AG04449 (cell line): ENCODE measurements at regions not wholly inside any gene's neighbourhood (a gene's known extent, or its start where the extent isn't known, plus 50 kb on each side); places are given as distances from the start of the nearest gene placed in this dataset.

ENCODE experiments used
- CTCF ChIA-PET: fragments of 350-600 bp; formaldehyde crosslinking; extraction: SDS; loops from one replicate; lab custom pipeline; 2021; ENCODE audit warnings: antibody characterized with exemption; lab: Yijun Ruan, JAX
- POLR2A ChIA-PET: fragments of 400-600, 350-600 bp; formaldehyde crosslinking; extraction: SDS; loops from one replicate; lab custom pipeline; 2020; ENCODE audit warnings: antibody characterized with exemption, inconsistent platforms; lab: Yijun Ruan, JAX
- DNase-seq: peaks from one replicate; pipeline ENCODE4 v3.0.0-alpha.2; 2010; ENCODE audit warnings: low read depth, low spot score
- H3K4me3 ChIP-seq: 2 replicates; pipeline ENCODE4 v1.5.1; 2011; ENCODE audit warnings: low read depth, mild to moderate bottlenecking, control low read depth, low read length
- CTCF ChIP-seq: IDR thresholded peaks from one replicate; pipeline ENCODE4 v1.5.1; 2011; ENCODE audit warnings: mild to moderate bottlenecking, moderate library complexity, low read length, control low read depth, inconsistent platforms; ENCODE audit not compliant: insufficient read depth; ENCODE audit errors: missing control alignments

- no peak for DNase-seq
- POLR2A ChIA-PET: no interaction called here
- no peak for TF ChIP-seq CTCF
- H3K4me3 ChIP-seq: no peak overlapping the region
- CTCF ChIA-PET: no interaction called here
These were observed 57.5 kb upstream of the SP4 start for GRCh38 chr7:21370283-21370982.

- DNase-seq: no peak
- TF ChIP-seq CTCF: no peak
- no peak overlapping the region for H3K4me3 ChIP-seq
- CTCF ChIA-PET: no interaction called here
- POLR2A ChIA-PET: no interaction called here
These were observed 56.5 kb upstream of the SP4 start for GRCh38 chr7:21371360-21371759.

- ChIA-PET POLR2A (no interaction called here), CTCF (no interaction called here)
- no peak overlapping the region for H3K4me3 ChIP-seq
These were observed 54.9 kb upstream of the SP4 start for GRCh38 chr7:21373031-21373430.

GRCh38 chr7:21374134-21374533, 53.7 kb upstream of the SP4 start:
- TF ChIP-seq CTCF: no peak
- no peak overlapping the region for H3K4me3 ChIP-seq
- no peak for DNase-seq
- POLR2A ChIA-PET: no interaction called here
- CTCF ChIA-PET: no interaction called here

More at GRCh38 chr7:21373031-21373430, 54.9 kb upstream of the SP4 start:
- DNase-seq: no peak
- TF ChIP-seq CTCF: no peak

GRCh38 chr7:21377545-21377944, 50.3 kb upstream of the SP4 start:
- POLR2A ChIA-PET: no interaction called here
- no peak overlapping the region for H3K4me3 ChIP-seq
- no peak for TF ChIP-seq CTCF
- CTCF ChIA-PET: no interaction called here
- DNase-seq: no peak
